NCI-H2196 treated with DMSO at 0.1 percent for 48 hours (cell line): ENCODE measurements at regions not wholly inside any gene's neighbourhood (a gene's known extent, or its start where the extent isn't known, plus 50 kb on each side); places are given as distances from the start of the nearest gene placed in this dataset.
A peak's percentile ranks its signal among the peaks of the same experiment; 100 is the strongest.

ENCODE experiments used
- DNase-seq: peaks from one replicate; lab custom pipeline; 2025; ENCODE audit not compliant: unreplicated experiment; lab: John Stamatoyannopoulos, UW

DNA sequence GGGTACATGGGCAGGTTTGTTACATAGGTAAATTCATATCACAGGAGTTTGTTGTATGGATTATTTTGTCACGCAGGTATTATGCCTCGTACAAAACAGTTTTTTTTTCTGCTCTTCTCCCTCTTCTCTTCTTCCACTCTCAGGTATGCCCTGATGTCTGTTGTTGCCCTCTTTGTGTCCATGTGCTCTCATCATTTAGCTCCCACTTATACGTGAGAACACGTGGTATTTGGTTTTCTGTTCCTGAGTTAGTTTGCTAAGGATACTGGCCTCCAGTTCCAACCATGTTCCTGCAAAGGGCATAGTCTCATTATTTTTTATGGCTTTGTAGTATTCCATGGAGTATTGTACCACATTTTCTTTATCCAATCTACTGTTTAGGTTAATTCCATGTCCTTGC, 65.7 kb downstream of the UNC5CL start:
- no peak for DNase-seq

DNA sequence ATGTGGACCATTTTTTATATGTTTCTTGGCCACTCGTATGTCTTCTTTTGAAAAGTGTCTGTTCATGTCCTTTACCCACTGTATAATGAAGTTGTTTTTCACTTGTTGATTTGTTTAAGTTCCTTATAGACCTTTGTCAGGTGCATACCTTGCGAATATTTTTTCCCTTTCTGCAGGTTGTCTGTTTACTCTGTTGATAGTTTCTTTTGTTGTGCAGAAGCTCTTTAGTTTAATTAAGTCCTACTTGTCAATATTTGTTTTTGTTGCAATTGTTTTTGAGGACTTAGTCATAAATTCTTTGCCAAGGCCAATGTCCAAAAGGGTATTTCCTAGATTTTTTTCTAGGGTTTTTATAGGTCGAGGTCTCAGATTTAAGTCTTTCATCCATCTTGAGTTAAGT, 66.2 kb downstream of the UNC5CL start:
- no peak for DNase-seq

DNA sequence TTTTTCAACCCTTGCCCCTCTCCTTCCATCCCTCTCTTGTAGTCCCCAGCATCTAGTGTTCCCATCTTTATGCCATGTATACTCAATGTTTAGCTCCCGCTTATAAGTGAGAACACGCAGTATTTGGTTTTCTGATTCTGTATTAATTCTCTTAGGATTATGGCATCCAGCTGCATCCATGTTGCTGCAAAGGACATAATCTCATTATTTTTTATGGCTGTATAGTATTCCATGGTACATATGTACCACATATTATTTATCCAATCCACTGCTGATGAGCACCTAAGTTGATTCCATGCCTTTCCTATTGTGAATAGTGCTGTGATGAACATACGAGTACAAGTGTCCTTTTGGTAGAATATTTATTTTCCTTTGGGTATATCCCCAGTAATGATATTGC, 66.8 kb downstream of the UNC5CL start:
- DNase-seq: no peak

DNA sequence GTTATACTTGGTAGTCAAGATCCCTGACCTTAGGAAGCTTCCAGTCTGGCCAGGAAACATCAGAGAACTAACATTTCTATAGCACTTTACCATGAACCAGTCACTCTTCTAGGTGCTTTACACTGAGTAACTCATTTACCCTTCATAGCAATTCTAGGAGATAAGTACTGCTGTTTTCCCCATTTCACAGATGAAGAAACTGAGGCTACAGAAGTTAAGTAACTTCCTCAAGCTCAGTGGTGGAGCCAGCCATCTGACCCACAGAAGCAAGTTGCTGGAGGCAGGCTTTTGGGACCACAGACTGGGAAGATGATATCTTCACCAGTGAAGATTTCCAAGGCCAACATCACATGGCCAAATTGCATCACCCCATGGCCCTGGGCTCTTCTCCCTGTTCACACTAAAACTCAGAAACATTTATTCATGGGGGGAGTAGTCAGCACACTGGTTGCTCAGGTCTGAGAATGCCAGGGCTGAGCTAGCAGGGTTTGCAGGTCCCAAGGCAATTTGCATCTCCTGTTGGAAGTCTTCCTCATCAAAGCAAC, 70.3 kb downstream of the UNC5CL start:
- DNase-seq: no peak

DNA sequence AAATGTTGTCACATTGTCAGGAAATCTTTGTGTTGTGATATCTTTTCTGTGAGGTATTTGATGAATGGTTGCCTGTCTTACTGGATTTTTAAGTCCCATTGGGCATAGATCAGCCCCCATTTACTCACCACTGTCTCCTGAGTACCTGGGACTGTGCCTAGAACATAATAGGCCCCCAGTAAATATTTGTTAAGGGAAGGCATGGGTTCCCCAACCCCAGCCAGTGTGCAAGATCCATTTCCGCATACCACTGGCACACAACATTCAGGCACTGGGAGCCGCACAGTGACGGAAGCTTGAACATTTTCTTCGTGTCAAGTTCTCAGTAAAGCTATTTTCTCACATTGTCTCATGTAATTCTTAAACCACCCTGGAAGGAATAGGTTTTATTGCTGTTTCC, 72.2 kb downstream of the UNC5CL start:
- DNase-seq: no peak

DNA sequence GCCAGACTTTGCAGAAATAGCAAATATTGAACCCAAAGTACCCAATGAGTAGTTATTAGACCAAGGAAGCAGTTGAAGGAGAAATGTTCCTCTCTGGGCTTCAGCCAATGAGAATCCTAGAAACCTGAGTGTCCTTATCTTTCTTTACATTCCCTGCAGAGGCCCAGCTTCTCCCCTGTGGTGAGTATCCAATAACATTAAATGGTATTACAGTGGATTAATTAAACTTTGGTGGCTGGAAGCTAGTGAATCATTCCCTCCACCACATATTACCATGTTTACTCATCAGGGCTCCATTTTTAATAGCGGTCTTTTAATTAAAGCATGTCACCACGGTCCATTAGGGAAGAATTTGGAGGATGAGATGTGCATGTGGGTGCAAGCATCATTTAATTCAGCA, 74.0 kb downstream of the UNC5CL start:
- no peak for DNase-seq

DNA sequence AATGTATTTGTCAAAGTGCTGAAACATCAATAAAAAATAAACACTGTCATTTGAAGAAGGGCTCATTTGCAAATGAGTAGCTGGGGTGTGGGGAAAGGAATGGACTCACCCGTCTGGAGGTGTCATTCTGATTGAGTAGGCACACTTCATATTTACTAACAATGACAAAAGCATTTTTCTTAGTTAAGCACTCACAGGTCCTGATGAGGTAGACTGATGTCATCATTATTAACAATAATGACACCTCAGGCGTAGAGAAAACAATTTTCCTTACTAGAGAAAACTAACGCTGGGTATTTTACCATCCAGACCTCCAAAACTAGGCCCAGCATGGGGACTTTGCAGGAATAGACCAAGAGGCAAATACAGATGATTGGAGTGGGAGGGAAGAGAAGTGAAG, 76.0 kb downstream of the UNC5CL start:
- no peak for DNase-seq

DNA sequence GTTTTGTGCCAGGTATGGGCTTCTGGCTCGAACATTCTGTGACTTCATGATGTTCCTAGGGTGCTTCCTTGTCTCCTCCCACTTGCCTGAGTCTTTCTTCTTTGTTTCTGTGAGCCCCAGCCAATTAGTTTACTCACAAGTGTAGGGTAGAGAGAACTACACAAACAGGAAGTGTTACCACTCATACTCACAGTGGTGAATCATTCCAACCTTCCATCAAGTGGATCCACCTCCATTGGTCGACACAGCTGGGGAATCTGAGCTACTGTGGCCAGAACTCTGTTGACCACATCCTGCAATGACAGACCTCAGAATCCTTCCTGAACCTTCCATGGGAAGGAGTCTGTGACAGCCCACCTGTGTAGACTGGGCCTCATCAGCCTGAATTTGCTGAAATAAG, 76.8 kb downstream of the UNC5CL start:
- DNase-seq: peak; percentile 66

DNA sequence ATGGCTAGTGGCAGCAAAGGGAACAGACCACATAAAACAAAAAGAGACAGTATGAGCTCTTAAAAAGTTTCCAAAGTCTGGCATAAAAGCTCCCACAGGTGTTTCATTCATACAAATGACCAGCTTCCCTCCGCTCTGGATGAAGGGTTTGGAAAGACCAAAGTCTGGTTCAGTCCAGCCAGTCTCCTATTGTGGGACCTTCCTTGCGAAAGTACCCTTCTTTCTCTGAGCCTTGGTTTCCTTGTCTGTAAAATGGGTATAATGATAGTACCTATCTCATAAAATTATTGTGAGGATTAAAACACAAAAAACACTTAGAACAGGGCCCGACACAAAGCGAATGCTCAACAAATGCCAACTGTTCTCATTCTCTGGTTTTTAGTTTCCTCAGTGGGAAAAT, 77.2 kb downstream of the UNC5CL start:
- no peak for DNase-seq

DNA sequence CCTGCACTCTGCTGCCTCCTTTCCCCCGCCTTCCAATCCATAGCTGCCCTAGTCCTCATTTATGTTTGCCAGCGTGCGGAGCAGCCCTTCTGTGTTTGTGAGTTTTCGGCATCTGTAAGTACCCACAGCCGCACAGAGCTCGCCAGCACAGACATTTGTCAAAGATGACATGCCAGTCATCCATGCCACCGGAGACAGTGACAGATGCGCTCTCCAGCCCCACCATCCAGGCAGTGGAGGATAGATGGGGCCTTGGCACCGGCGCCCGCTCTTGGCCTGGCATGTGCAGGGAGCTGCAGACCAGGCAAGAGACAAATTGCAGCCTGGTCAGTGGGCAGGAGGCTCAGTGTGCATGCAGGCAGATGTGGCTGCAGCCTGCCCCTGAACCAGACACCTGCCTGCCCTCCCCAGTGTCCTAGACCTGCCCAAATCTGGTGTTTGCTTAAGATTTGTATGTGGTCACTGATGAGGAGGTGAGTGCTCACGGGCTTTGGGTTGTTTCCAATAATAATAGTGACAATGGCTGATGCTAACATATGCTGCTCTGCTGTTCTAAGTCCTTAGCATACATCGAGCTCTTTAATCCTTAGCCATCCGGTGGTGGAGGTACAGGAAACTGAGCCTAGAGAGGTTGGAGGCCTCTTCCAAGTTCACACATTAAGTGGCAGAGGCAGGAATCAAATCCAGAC, 78.1 kb downstream of the UNC5CL start:
- peak; percentile 86 for DNase-seq

DNA sequence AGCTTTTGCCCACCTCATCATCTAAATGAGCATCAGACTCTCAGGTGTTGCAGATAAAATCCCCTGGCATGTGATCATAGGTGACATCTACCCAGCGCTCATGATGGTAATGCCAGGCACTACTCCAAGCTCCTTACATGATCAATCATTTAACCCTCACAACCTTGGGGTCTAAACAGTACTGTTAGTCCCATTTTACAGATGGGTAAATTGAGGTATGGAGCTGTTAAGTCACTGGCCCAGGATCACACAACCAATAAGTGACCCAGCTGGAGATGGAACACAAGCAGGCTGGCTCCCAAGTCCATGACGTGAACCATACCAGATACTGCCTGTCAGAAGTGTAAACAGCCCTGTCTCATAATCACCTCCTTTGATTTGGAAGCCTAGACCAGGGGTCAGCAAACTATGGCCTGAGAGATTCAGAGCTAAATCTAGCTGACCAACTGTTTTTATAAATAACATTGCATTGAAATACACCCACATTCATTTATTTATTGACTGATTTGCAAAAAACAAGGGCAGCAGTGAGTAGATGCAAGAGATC, 79.2 kb downstream of the UNC5CL start:
- DNase-seq: no peak

DNA sequence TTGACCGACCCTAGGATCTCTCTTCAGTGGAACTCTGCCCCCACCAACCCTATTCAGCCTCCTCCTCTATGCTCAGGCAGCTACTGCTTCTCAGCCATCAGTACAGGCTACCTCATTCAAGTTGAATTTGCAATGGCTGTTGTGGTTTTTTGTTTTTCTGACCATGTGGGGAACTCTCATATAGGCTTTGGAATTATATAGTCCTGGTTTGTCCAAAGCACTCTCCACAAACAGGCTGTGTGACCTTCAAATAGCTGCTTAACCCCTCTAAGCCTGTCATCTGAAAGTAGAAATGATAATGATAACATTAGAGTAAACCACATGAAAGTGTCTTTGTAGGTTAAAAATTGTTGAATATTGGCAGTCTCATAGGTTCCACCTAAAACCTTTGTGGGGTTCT, 80.3 kb downstream of the UNC5CL start:
- no peak for DNase-seq

DNA sequence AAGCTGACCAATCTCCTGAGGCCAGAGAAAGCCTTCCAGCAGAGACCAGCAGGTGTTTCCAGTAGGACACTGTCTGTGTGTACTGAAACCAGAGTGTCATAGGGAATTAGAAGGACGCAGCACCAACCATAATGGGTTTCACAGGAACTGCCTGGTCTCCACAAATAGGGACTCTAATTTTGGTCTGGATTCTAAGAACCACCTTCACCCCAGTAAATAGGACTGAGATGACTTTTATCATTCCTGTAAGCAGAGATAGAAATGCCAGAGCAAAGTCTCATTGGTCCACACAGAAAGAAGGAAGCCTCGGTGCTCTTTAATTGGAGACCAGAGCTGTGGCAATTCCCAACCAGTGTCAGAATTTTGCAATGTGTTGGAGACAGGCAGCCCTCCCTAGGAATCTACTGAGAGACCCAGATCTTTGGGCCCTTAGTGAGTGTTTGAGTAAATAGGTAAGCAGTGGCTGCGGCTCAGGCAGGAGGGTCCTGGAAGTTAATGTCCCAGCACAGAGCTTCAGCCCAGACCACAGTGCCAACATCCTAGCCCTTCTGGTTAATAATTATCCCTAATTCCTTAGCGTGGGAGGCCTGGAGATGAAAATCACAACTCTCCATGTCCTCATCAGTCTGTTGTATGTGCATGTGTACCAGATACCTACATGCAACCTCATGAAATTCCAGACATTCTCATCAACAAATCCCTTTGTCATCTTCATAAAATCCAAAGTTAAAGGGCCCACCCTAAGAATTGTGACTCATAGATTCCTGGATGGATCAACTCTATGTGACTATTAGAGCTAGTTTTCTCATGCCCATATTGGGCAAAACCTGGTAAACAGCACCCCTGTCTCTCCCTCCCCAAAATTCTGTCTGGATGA, 81.2 kb downstream of the UNC5CL start:
- DNase-seq: no peak

DNA sequence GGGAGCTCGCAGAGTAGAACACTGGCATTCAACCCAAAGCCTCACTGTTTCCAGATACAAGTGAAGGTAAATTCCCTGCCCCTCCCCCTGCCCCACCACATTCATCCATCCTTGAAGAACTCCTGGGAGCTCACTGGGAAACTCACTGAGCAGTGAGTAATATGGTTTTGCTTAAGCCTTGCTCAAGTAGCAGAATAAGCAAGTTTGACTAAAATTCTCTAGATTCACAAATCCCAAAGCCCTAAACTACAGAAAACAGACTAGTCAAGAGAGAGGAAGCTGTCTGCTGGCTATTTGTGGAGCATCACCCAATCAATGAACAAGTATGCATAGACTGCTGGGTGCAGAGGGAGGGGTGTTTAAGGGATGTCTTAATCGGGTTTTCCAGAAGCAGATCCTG, 82.1 kb downstream of the UNC5CL start:
- no peak for DNase-seq

DNA sequence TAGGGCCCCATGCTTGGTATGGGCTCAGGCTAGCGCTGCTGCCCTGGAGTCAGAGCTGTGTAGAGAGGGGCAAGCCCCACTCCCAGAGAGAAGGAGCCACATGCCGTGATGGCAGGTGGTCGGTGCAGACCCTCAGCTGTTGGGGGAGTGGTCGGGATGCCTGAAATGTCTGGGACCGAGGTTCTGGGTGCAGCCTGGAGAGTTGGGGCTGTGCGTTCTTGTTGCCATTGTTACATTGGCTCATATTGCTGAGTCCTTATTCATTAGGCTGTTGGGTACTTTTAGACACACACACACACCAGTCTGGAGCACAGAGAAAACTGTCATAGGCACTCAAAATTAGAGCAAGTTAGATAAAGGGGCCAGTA, 83.9 kb downstream of the UNC5CL start:
- no peak for DNase-seq

DNA sequence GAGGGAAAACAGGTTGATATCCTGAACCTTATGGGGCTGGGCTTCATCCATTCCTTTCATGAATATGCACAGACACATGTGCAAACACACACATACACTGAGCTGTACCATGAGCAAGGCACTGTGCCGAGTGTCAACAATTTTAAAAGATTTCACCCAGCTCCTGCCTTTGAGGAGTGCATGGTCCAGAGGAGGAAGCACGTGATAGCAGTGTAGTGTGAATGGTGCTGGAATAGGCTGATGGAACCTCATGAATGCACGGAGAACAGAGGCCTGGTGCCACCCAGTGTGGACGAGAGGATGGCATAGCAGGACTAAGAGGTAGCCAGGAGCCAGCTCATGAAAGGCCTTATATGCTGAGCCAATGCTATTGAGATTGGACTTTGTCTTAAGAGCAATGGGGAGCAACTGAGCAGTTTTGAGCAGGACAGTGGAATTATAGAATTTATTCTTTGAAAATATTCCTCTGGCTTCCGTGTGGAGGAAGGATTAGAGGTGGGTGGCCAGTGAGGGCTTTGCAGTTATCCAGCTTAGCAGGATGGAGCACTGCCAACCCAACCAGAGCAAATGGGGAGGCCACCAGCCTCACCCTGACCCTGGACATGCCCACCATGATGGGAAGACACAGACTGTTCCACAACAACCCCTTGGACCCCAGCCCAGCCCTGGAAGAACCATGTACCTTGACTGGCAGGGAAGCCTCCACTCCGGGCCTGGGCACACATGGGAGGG, 84.4 kb downstream of the UNC5CL start:
- no peak for DNase-seq

DNA sequence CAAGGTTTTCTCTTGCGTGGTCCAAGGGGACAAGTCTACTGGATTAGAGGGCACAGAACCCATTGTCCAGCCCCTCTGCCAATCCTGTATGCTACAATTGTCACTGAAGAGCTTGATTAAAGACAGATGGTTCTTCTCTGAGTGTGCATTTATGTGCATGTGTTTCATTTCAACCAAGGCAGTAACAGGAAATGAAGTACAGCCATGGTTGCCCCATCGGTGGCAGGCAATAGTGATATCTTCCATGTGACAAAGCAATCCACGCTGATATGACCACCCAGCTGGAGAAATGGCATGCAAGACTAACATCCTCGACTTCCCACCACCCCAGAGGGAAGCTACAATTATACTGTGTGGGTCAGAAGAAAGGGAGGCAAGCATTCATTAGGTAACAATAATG, 85.5 kb downstream of the UNC5CL start:
- no peak for DNase-seq

DNA sequence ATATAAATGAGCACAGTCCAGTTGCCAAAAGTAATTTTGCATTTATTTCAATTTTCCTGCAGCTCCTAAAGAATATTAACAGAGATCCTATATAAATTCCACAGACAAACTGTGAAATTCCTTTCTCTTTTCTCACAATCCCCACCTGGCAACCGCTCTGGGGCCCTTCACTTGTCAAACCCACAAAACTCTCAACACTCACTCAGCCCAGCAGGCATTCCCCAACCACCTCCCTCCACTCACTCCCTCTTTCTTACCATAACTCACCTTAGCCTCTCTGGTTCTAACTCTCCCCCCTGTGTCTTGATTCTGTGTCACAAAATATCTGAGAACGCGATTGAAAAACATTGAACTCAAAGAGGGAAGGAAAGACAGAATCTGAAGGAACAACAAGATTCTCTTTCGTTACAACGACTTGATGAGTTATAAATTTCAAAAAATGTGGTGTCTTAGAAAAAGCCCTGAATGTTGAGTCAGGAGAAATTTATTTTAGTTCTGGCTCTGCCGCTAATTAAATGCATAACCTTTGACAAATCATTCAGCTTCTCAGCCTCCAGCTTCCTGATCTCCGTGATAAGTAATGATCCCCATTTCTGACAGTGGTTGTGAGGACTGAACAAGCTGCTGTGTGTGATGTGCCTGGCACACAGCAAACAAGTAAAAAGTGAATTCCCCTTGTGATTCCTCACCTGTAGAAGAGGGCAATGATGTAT, 87.9 kb downstream of the UNC5CL start:
- DNase-seq: no peak

DNA sequence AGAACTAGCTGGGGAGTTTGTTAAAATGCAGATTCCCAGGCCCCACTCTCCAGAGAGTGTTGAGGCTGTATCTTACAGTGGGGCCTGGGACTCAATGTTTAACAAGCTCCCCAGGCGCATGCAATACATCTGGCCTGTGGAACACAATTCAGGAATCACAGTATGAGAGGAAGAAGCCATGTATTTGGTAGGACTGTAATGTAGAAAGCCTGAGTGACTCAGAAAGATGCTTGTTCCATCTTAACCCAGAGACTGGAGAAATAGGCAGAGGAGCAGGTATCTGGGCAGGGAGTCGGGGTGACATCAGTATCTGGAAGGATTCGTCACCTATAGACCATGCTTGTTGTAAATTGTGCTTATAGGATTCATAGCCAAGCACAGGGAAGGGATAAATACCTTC, 90.5 kb downstream of the UNC5CL start:
- no peak for DNase-seq

DNA sequence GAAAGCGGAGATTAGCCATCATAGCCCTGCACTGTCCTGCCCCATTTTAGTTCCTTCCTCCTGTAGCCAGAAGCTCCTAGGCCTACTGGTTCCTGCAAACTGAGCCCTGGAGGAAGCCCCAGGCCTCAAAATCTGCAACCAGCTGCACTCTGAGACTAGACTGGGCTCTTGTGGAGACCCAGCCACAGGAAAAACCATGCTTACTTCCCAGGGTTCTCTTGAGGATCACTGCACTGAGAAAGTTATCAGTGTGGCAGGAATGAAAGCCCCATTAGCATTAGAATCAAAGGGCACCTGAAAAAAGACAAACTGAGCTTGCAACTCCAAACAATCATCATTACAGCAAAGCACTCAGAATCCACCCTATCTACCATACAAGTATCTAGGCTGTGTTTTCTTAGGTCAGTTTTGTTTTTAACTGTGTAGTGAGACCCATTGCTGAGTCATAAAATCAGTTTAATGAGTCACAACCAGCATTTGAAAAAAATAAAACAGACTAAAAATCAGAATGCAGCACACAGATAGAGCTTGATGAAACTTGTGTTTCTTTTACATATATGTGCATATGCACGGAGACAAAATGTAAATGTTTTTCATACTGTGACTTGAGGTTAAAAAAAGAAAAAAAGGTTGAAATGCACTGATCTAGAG, 91.0 kb downstream of the UNC5CL start:
- no peak for DNase-seq
